PFSK-1 (cell line): ENCODE measurements at regions not wholly inside any gene's neighbourhood (a gene's known extent, or its start where the extent isn't known, plus 50 kb on each side); places are given as distances from the start of the nearest gene placed in this dataset.

Source experiments
- FOXP2 ChIP-seq: optimal IDR thresholded peaks from 2 replicates; pipeline ENCODE3; 2011; ENCODE audit warnings: borderline replicate concordance, control low read depth, inconsistent platforms; ENCODE audit not compliant: insufficient read depth; ENCODE audit errors: extremely low read length, extremely low read depth
- POLR2AphosphoS5 ChIP-seq: IDR thresholded peaks from 2 replicates; pipeline ENCODE4 v1.6.1; 2012; ENCODE audit warnings: low read depth, mild to moderate bottlenecking, control low read depth, low read length, moderate library complexity
- SIN3A ChIP-seq: IDR thresholded peaks from 2 replicates; pipeline ENCODE4 v1.6.1; 2012; ENCODE audit warnings: mild to moderate bottlenecking, low read length, moderate library complexity, borderline replicate concordance; ENCODE audit not compliant: insufficient read depth
- TAF1 ChIP-seq: IDR thresholded peaks from 2 replicates; pipeline ENCODE4 v1.6.1; 2012; ENCODE audit warnings: low read length, control low read depth, borderline replicate concordance; ENCODE audit not compliant: insufficient read depth
- TF ChIP-seq, protein P1 (sequence below), 2 experiments: IDR thresholded peaks; 2 replicates each; pipeline versions ENCODE4 v1.6.1 to v1.8.0; 2011 to 2012; ENCODE audit warnings: low read depth in 2 of 2, low read length in 2 of 2, control low read depth in 1 of 2, inconsistent platforms in 1 of 2, mild to moderate bottlenecking in 1 of 2, moderate library complexity in 1 of 2; ENCODE audit not compliant: insufficient read depth in 1 of 2

DNA sequence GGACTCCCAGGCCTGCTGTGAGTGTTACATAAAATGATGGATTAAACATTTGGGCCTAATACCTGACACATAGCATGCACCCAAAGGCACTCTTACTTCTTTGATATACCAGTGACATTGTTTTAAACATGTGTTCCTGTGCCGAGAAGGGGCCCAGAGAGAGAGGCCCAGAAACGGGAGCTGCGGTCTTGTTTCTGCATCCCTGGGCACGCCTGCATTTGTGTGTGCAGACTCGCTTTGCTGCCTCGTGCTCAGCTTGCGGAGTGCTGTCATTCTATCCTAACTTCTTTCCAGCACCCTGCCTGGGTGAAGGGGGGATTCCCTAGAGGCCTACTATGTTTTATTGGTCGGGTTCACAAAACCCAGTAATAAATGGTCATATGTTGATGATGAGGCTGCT lies 666.2 kb upstream of the HS6ST1 start:
- TF ChIP-seq POLR2AphosphoS5 (no peak), TAF1 (no peak), SIN3A (no peak), FOXP2 (no peak)
- TF ChIP-seq, protein P1, sequence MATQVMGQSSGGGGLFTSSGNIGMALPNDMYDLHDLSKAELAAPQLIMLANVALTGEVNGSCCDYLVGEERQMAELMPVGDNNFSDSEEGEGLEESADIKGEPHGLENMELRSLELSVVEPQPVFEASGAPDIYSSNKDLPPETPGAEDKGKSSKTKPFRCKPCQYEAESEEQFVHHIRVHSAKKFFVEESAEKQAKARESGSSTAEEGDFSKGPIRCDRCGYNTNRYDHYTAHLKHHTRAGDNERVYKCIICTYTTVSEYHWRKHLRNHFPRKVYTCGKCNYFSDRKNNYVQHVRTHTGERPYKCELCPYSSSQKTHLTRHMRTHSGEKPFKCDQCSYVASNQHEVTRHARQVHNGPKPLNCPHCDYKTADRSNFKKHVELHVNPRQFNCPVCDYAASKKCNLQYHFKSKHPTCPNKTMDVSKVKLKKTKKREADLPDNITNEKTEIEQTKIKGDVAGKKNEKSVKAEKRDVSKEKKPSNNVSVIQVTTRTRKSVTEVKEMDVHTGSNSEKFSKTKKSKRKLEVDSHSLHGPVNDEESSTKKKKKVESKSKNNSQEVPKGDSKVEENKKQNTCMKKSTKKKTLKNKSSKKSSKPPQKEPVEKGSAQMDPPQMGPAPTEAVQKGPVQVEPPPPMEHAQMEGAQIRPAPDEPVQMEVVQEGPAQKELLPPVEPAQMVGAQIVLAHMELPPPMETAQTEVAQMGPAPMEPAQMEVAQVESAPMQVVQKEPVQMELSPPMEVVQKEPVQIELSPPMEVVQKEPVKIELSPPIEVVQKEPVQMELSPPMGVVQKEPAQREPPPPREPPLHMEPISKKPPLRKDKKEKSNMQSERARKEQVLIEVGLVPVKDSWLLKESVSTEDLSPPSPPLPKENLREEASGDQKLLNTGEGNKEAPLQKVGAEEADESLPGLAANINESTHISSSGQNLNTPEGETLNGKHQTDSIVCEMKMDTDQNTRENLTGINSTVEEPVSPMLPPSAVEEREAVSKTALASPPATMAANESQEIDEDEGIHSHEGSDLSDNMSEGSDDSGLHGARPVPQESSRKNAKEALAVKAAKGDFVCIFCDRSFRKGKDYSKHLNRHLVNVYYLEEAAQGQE (IDR thresholded peaks at IDR 0.05; ENCODE audit: insufficient read depth in 1 of 2, low read depth in 2 of 2, low read length in 2 of 2), result no peak
